SU-DHL-6 (cell line): ENCODE measurements at regions not wholly inside any gene's neighbourhood (a gene's known extent, or its start where the extent isn't known, plus 50 kb on each side); places are given as distances from the start of the nearest gene placed in this dataset.

Source experiments
- H2AFZ ChIP-seq: fragments of 200-600 bp; sonication (generic); 2 replicates; pipeline ENCODE4 v1.6.1; 2014; ENCODE audit warnings: low read depth, mild to moderate bottlenecking, moderate library complexity, mixed read lengths, antibody characterized with exemption, low read length; ENCODE audit not compliant: severe bottlenecking
- H3F3A ChIP-seq: fragments of 200-600 bp; shearing (Covaris generic); 2 replicates; pipeline ENCODE4 v1.6.0; 2016; ENCODE audit warnings: antibody characterized with exemption, mild to moderate bottlenecking; ENCODE audit not compliant: insufficient read depth
- H3K27ac ChIP-seq: fragments of 200-600 bp; sonication (generic); 2 replicates; pipeline ENCODE4 v1.5.1; 2016; ENCODE audit warnings: low read depth, mild to moderate bottlenecking, low read length, moderate library complexity, mixed read lengths
- H3K27me3 ChIP-seq: fragments of 200-600 bp; sonication (generic), shearing (Covaris generic); 2 replicates; pipeline ENCODE4 v1.6.0; 2014; ENCODE audit warnings: mild to moderate bottlenecking, low read length
- H3K36me3 ChIP-seq: fragments of 200-600 bp; sonication (generic); 2 replicates; pipeline ENCODE4 v1.6.1; 2014; ENCODE audit warnings: mild to moderate bottlenecking, low read length, mixed read lengths
- H3K4me2 ChIP-seq: fragments of 300-600, 200-600 bp; shearing (Covaris generic), sonication (generic); 2 replicates; pipeline ENCODE4 v1.6.0; 2014; ENCODE audit warnings: low read length, low read depth, mild to moderate bottlenecking; ENCODE audit not compliant: poor library complexity, severe bottlenecking
- H3K4me3 ChIP-seq: fragments of 200-600 bp; sonication (generic); 2 replicates; pipeline ENCODE4 v1.5.1; 2014; ENCODE audit warnings: antibody characterized with exemption, low read length, mild to moderate bottlenecking, mixed read lengths; ENCODE audit not compliant: insufficient read depth, poor library complexity, severe bottlenecking
- H3K79me2 ChIP-seq: fragments of 200-600 bp; sonication (generic); 2 replicates; pipeline ENCODE4 v1.6.1; 2014; ENCODE audit warnings: mild to moderate bottlenecking, low read length, moderate library complexity; ENCODE audit not compliant: insufficient read depth
- H3K9ac ChIP-seq: fragments of 200-600 bp; sonication (generic); 2 replicates; pipeline ENCODE4 v1.7.0; 2014; ENCODE audit warnings: mild to moderate bottlenecking, low read length
- H3K9me2 ChIP-seq: fragments of 200-600 bp; sonication (generic); replicated peaks from 2 replicates; pipeline ENCODE4 v1.6.1; 2014; ENCODE audit warnings: low read length; ENCODE audit not compliant: insufficient read depth
- H3K9me3 ChIP-seq: fragments of 200-600 bp; sonication (generic); 2 replicates; pipeline ENCODE4 v1.6.1; 2014; ENCODE audit warnings: low read length, mixed read lengths; ENCODE audit not compliant: insufficient read depth
- H4K20me1 ChIP-seq: fragments of 200-600 bp; sonication (generic); 2 replicates; pipeline ENCODE4 v1.6.1; 2014; ENCODE audit warnings: low read depth, mild to moderate bottlenecking, antibody characterized with exemption, low read length, moderate library complexity, mixed read lengths
- EZH2phosphoT487 ChIP-seq: fragments of 200-600 bp; sonication (generic), shearing (Covaris generic); conservative IDR thresholded peaks from 2 replicates; pipeline ENCODE4 v1.6.1; 2018; ENCODE audit warnings: mild to moderate bottlenecking, antibody characterized with exemption, low read length, moderate library complexity, mixed read lengths
- TF ChIP-seq, protein P1 (sequence below): fragments of 200-600 bp; sonication (generic); IDR thresholded peaks from one replicate; pipeline ENCODE4 v1.5.1; 2017; ENCODE audit warnings: antibody characterized with exemption, mild to moderate bottlenecking, low read length, moderate library complexity; ENCODE audit not compliant: insufficient read depth, poor library complexity, severe bottlenecking

DNA sequence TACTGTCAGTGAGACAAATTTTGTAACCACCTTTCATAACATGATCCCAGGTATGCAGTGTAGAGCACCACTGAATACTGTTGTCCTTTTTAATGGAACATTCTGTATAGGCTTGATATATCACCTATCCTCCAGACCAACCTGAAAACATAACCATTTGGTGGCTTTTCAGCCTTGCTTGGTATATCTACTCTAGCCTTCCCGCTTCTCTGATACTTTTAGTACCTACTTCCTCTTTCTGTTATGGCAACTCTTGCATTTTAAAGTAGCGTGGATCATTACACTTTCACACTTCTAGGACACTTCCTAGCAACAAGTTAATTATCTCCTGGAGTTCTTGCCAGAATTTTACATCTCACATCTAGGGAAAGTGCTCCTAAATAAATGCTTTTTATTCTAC is 226.6 kb upstream of the ROBO1 start:
- H3K27me3 ChIP-seq = no peaks in the 10 kb centered on the region
- H2AFZ ChIP-seq = no peak overlapping the region
- H3K9ac ChIP-seq = no peak overlapping the region
- no peaks in the 10 kb centered on the region for H3K36me3 ChIP-seq
- no peaks in the 10 kb centered on the region for H3K79me2 ChIP-seq
- no peak overlapping the region for H3K27ac ChIP-seq
- H3K4me3 ChIP-seq = no peak overlapping the region
- TF ChIP-seq, protein P1, sequence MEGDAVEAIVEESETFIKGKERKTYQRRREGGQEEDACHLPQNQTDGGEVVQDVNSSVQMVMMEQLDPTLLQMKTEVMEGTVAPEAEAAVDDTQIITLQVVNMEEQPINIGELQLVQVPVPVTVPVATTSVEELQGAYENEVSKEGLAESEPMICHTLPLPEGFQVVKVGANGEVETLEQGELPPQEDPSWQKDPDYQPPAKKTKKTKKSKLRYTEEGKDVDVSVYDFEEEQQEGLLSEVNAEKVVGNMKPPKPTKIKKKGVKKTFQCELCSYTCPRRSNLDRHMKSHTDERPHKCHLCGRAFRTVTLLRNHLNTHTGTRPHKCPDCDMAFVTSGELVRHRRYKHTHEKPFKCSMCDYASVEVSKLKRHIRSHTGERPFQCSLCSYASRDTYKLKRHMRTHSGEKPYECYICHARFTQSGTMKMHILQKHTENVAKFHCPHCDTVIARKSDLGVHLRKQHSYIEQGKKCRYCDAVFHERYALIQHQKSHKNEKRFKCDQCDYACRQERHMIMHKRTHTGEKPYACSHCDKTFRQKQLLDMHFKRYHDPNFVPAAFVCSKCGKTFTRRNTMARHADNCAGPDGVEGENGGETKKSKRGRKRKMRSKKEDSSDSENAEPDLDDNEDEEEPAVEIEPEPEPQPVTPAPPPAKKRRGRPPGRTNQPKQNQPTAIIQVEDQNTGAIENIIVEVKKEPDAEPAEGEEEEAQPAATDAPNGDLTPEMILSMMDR = no peak
- no peak for TF ChIP-seq EZH2phosphoT487
- H4K20me1 ChIP-seq = no peaks in the 10 kb centered on the region
- H3F3A ChIP-seq = no peaks in the 10 kb centered on the region
- H3K4me2 ChIP-seq = no peak overlapping the region
- H3K9me3 ChIP-seq = no peaks in the 10 kb centered on the region
- H3K9me2 ChIP-seq = no peaks in the 10 kb centered on the region

DNA sequence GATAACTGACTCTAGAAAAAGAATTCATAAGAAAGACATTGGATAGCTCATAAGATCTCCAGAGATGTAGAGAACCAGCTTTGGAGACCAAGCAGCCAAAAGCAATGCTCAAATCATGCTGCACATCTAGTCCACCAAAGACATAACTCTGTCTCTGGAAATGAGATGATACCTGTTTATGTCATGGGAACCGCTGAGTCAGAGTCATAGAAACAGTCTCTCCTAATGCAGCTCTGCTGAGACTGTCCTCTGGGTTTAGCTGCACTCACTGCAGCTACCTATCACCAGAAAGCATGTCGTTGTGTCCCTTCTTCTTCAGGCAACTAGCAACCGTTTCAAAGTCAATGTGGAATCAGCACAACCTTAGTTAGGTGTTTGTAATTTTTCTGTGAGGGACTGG is 218.5 kb upstream of the ROBO1 start:
- H3K27ac ChIP-seq = no peak overlapping the region

DNA sequence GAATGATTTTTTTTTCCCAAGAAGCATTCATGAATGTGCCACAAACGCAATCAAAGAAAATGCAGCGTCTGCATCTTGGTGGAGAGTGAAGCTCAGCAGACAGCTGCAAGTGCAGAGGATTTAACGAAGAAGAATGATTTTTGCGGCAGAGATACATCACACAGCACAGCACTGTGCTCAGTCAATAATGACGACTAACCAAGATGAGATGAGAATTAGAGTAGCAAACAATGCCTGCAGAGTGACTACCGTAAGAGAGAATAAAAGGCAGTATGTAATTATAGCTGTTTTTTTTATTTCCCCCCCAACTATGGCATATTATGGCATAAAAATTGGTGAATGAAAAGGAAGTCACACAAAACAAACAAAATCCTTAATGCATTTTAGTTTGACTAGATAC is 218.0 kb upstream of the ROBO1 start:
- Histone ChIP-seq H2AFZ (no peak overlapping the region), H3F3A (no peaks in the 10 kb centered on the region), H3K4me2 (no peak overlapping the region), H3K79me2 (no peaks in the 10 kb centered on the region), H3K27ac (no peak overlapping the region), H4K20me1 (no peaks in the 10 kb centered on the region), H3K9me3 (no peaks in the 10 kb centered on the region), H3K9me2 (no peaks in the 10 kb centered on the region), H3K9ac (no peak overlapping the region), H3K36me3 (no peaks in the 10 kb centered on the region), H3K27me3 (no peaks in the 10 kb centered on the region), H3K4me3 (no peak overlapping the region)
- TF ChIP-seq, protein P1 = no peak
- no peak for TF ChIP-seq EZH2phosphoT487

More for the DNA sequence above, 218.5 kb upstream of the ROBO1 start:
- no peaks in the 10 kb centered on the region for H3K27me3 ChIP-seq
- no peak overlapping the region for H3K9ac ChIP-seq
- no peaks in the 10 kb centered on the region for H3K36me3 ChIP-seq
- no peak for TF ChIP-seq EZH2phosphoT487
- TF ChIP-seq, protein P1 = no peak
- no peak overlapping the region for H2AFZ ChIP-seq
- no peaks in the 10 kb centered on the region for H3F3A ChIP-seq
- no peaks in the 10 kb centered on the region for H3K9me2 ChIP-seq
- no peaks in the 10 kb centered on the region for H3K9me3 ChIP-seq
- H4K20me1 ChIP-seq = no peaks in the 10 kb centered on the region
- no peaks in the 10 kb centered on the region for H3K79me2 ChIP-seq
- H3K4me3 ChIP-seq = no peak overlapping the region
- no peak overlapping the region for H3K4me2 ChIP-seq

DNA sequence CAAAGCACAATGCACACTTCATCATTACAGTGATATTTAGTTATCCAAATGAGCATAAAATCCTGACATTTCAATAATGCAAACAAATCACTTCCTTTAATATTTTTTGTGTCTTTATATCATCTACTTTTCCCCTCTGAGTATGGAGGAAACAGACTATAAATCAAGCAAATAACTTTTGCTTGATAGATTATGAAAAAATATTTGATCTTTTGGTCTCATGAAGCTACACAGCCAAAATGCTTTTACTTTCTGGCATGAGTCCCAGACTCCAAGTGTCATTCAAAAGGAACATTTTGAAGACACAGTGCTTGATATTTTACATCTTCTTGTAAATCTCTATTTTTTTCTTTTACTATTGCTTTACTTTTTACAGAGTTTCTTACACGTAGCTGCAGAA is 215.3 kb upstream of the ROBO1 start:
- H2AFZ ChIP-seq = no peak overlapping the region
- no peaks in the 10 kb centered on the region for H3F3A ChIP-seq
- no peaks in the 10 kb centered on the region for H4K20me1 ChIP-seq
- no peaks in the 10 kb centered on the region for H3K36me3 ChIP-seq
- no peak overlapping the region for H3K4me3 ChIP-seq
- H3K9me2 ChIP-seq = no peaks in the 10 kb centered on the region
- no peaks in the 10 kb centered on the region for H3K9me3 ChIP-seq
- H3K27ac ChIP-seq = no peak overlapping the region
- TF ChIP-seq, protein P1 = no peak
- TF ChIP-seq EZH2phosphoT487 = no peak
- H3K79me2 ChIP-seq = no peaks in the 10 kb centered on the region
- H3K9ac ChIP-seq = no peak overlapping the region
- H3K4me2 ChIP-seq = no peak overlapping the region
- H3K27me3 ChIP-seq = no peaks in the 10 kb centered on the region
